GM12872 (cell line): ENCODE measurements at regions not wholly inside any gene's neighbourhood (a gene's known extent, or its start where the extent isn't known, plus 50 kb on each side); places are given as distances from the start of the nearest gene placed in this dataset.

Experiments
- CTCF ChIP-seq: IDR thresholded peaks from 3 replicates; pipeline ENCODE4 v1.5.1; 2011; ENCODE audit warnings: low read depth, mild to moderate bottlenecking, low read length, moderate library complexity; ENCODE audit not compliant: insufficient read depth

DNA sequence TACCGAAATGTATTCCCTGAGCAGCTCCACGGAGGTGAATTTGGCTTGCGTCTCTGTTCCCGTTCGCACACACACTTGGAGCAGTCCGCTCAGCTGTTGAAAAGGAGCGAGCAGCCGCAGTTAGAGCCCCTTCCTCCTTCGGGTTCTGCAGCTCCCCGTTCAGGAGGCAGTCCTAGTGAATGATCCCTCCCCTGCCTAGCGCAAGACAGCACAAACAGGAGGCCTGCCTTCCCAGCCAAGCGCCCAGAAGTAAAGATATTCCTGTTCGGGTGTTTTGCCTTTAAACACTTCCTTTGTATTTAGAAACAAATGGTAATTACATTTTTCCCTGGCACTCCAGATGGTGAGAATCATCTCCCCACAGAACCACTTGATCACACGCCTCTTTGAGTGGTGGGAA, 64.7 kb downstream of the ABCC12 start:
- no peak for TF ChIP-seq CTCF

DNA sequence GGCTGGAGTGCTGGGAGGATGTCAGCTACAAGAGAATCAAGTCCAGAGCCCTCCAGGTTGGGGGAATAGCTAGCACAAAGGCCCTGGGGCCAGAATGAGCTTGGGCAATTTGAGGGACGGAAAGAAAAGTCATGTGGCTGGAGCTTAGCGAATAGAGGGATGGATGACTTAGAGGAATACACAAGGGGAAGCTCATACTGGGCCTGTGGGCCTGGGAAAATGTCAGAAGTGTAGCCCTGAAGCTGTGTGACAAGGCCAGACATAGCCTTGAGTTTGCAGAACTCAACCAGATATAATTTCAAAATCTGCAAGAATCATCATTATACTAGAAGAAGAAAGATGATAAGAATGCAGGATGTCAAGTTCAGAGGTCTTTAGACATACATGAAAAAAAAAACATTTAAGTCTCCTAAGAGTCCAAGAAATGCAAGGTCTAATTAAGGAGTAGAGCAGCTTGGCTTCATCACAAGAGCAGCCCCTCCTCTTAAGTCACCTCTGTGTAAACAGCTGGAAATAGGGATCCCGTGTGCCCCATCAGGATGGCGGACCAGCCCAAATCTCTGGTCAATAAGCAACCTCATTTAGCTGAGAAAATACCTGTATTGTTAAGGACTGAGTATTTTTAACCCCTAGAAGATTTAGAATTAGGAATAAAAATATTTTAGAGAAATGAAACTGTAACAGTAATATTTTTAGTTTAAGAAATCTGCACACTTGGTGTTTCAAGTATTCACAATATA, 66.6 kb downstream of the ABCC12 start:
- no peak for TF ChIP-seq CTCF

- TF ChIP-seq CTCF, result no peak
Observed at GRCh38 chr16:48087639-48088038, 68.2 kb downstream of the ABCC12 start.

- TF ChIP-seq CTCF, result no peak
Observed at GRCh38 chr16:48086422-48086821, 69.4 kb downstream of the ABCC12 start.

GRCh38 chr16:48085729-48086128, 70.1 kb downstream of the ABCC12 start:
- no peak for TF ChIP-seq CTCF

DNA sequence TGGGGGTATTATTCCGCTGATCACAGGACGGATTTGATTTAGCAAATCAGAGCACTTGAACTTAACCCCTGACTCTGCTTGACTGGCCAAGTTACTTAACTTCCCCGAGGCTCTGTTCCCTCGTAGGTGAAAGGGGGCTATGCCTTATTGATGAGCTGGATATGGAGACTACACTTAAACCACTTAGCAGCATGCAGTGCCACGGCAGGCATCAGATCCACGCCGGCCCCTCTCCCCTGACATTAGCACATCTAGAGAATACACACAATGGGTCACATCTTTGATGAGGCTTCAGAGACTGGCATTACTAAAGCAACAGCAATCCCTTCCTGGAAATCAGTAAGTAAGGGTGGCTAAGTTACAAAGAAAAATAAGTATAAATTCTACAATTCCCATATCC, 71.0 kb downstream of the ABCC12 start:
- TF ChIP-seq CTCF, result no peak

GRCh38 chr16:48082516-48082915, 73.3 kb downstream of the ABCC12 start:
- no peak for TF ChIP-seq CTCF
